Left cardiac atrium (tissue), 4 donors: ENCODE measurements at regions not wholly inside any gene's neighbourhood (a gene's known extent, or its start where the extent isn't known, plus 50 kb on each side); places are given as distances from the start of the nearest gene placed in this dataset.

Source experiments
- ATAC-seq, 2 donors: fragments of 200-7000 bp; cut with Tn5 transposase; one replicate each; pipeline ENCODE4 v1.9.1; 2020; ENCODE audit warnings: mild to moderate bottlenecking in 2 of 2, moderate library complexity in 2 of 2
- DNase-seq: peaks from one replicate; pipeline ENCODE4 v3.0.0-alpha.2; 2020
- intact Hi-C, 2 donors: fragments of 100-400 bp; cut with DNase I; formaldehyde crosslinking; loops; one replicate each; pipeline versions ENCODE4 v1.14.1 to v1.15.1; 2022 to 2023
- donor health status: DM: no; HTN: yes; CAD: no.
- donor health status: DM: no; HTN: yes; CAD: no; lungs with severe emphysema.
- donor health status: DM: yes; HTN: yes; CAD: no.
- donor health status: Dilated cardiomyopathy.

DNA sequence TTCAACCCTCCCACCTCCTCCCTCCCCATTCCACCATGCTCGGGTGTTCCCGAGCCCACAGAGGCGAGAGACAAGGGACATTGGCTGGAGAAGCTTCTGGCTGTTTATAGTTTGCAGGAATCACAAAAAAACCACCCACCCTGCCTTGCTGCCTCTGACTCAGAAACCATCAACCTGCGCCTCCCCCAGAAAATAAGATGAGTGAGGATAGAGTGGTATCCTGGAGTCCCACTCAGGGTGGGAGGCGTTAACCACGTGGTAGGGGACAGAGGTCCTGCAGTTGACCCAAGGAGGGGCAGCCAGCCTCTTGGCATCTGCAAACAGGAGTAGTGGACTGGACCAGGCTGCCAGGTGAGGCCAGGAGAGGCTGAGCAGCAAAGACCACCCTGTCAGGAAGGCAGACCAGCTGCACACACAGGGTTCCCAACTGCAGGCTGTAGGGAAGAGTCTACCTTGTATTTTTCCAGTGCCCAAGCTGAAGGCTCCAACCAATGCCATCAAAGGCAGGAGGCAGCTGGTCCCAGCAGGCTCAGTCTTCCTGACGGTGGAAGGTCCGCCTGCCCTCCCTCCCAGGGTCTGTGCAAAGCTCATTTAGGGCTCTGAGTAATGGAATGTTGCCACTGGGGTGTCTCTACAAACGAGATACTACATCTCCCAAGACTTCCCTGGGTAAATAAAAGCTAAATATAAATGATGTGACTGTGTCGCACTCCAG, 201.5 kb upstream of the TNRC6C start:
- no peak for DNase-seq
- ATAC-seq, result no peak
- intact Hi-C loops, result no loop called here

GRCh38 chr17:77757561-77757898, 201.0 kb upstream of the TNRC6C start:
- DNase-seq (no peak), ATAC-seq (no peak)
- intact Hi-C loops, result no loop called here

- ATAC-seq (no peak), DNase-seq (no peak)
- intact Hi-C loops, result no loop called here
These were observed 195.5 kb upstream of the TNRC6C start for GRCh38 chr17:77763023-77763422.

DNA sequence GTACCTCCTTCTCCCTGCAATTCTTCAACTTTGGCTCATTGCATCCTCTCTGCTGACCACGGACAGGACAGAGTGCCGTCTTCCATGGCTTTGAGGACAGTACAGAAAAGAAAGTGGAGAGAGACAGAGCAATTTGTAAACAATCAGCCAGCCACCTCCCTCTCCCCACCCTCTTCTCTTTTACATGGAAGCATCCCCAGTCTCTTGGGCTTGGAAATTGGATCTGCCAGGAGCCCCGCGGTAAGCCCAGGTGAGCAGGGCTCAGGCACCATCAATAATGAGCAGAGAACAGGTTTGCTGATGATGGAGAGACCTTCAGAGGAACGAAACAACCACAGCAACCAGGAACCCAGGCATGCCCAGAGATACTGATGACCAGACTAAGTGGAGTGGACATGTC, 194.9 kb upstream of the TNRC6C start:
- ATAC-seq (no peak), DNase-seq (no peak)
- intact Hi-C loops, result no loop called here

GRCh38 chr17:77765292-77765691, 193.2 kb upstream of the TNRC6C start:
- DNase-seq, result no peak
- intact Hi-C loops, result no loop called here
- ATAC-seq, result no peak

GRCh38 chr17:77767148-77767547, 191.4 kb upstream of the TNRC6C start:
- intact Hi-C loops, result no loop called here
- DNase-seq, result no peak
- no peak for ATAC-seq

GRCh38 chr17:77768248-77768852, 190.2 kb upstream of the TNRC6C start:
- intact Hi-C loops, result no loop called here

GRCh38 chr17:77769215-77769614, 189.3 kb upstream of the TNRC6C start:
- intact Hi-C loops, result no loop called here
- peak; percentile 23 for DNase-seq
- ATAC-seq, result no peak

More at GRCh38 chr17:77768248-77768852, 190.2 kb upstream of the TNRC6C start:
- ATAC-seq (no peak), DNase-seq (peak; percentile 17)

DNA sequence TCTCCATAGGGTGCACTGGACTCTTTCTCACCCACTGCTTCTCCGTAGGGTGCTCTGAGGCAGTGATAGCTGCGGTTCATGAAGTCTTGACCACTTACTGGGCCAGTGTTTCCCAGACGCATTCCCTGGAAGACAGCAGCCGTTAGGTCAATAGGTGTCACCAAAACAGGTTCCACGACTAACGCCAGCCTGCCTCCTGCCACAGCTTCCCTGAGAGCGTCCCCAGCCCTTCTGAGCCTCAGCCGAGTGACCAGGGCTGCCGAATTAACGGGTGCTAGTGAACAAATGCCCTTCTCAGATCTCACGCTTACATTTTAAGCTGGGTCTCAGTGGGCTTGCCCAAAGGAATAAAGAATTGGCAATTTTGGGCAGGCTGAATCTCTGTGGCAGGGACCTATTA, 188.7 kb upstream of the TNRC6C start:
- intact Hi-C loops, result loop anchor here in 1 of 2 donors (10.0 kb wide), 2 partner anchors 65 to 115 kb away; no protein-coding TSS in a partner anchor
- ATAC-seq (no peak), DNase-seq (peak; percentile 7)

- ATAC-seq (peak; percentile 36 to 56), DNase-seq (peak; percentile 60)
- intact Hi-C loops, result loop anchor here in 1 of 2 donors (10.0 kb wide), 2 partner anchors 64 to 114 kb away; no protein-coding TSS in a partner anchor
These were observed 188.0 kb upstream of the TNRC6C start for GRCh38 chr17:77770331-77771105.

DNA sequence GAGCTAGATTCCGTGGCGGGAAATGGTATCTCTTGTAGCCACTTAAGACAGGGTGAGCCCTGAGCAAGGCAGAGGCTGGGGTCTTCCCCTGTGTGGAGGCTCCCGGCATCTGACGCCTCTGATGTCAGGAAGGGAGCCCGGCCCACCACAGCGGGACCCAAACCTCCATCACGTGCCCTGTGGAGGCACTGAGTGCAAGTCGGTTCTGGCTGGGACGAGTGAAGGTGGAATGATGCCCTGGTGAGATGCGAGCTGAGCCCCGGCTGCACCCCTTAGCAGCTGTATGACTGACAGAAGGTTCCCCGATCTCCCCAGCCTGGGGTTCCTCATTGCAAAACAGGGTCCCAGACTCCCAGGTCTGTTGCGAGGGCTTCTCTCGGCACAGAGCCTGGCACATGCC, 187.4 kb upstream of the TNRC6C start:
- intact Hi-C loops, result loop anchor here in 1 of 2 donors (10.0 kb wide), 2 partner anchors 64 to 114 kb away; no protein-coding TSS in a partner anchor
- ATAC-seq (no peak), DNase-seq (no peak)

DNA sequence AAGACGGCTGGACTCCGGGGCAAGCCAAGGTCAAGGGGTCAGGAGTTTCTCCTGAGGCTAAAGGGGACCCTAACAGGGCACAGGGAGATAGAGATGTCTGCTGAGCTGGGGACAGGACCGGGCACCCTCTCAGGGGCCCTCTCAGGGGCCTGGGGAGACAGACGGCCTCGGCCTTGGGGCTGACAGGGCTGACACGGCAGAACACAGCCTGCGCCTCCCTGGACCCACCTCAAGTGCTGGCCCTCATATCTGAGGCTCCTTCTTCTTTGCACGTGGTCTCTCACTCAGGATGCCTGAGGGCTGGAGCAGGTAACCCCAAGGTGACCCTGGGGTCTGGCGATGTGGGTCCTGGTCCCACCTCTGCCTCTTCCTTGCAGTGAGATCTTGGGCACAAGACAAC, 186.9 kb upstream of the TNRC6C start:
- ATAC-seq (no peak), DNase-seq (no peak)
- intact Hi-C loops, result loop anchor here in 1 of 2 donors (10.0 kb wide), 2 partner anchors 63 to 113 kb away; no protein-coding TSS in a partner anchor

DNA sequence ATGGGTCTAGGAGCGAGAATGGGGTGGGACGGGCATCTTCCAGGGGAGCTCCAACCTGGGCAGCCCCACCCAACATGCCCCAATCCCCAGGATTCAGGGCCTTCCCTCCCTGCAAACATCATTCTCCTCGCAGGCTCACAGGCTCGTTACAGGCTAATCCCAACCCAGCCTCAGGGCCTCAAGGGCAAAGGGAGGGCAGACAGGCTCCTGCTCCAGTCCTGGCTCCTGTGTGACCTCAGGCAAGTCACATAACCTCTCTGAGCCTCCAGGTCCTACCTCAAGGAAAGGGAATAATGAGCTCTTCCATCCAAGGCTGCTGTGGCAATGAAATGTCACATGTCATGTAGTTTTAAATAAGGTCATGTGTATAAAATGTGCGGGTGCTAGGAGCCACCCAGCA, 186.5 kb upstream of the TNRC6C start:
- ATAC-seq (no peak), DNase-seq (no peak)
- intact Hi-C loops, result loop anchor here in 1 of 2 donors (1.0 to 10.0 kb wide), 3 partner anchors 63 to 241 kb away; no protein-coding TSS in a partner anchor

DNA sequence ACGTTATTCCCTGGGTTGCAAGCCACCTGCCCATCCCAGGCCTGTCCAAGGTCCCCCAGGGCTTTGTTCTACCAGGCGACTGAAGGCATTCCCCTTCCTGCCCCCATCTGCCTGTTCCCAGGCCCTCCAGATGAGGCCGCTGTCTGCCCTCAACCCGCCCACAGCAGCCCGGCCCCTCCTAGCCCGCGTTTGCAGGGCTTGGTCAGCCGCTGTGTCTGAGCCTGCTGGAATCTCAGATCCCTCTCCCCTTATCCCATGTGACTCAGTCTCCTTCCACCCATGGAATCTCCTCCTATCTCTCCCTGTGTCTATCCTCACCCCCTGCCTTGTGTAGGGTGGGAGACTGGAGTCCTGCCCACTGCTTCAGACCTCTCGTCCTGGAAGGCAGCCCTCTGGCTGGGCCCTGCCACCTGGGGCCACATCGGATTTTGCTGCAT, 186.0 kb upstream of the TNRC6C start:
- ATAC-seq, result peak; percentile 88 to 93
- intact Hi-C loops, result loop anchor here in 1 of 2 donors (1.0 to 10.0 kb wide), 3 partner anchors 62 to 241 kb away; no protein-coding TSS in a partner anchor
- DNase-seq, result peak; percentile 69

DNA sequence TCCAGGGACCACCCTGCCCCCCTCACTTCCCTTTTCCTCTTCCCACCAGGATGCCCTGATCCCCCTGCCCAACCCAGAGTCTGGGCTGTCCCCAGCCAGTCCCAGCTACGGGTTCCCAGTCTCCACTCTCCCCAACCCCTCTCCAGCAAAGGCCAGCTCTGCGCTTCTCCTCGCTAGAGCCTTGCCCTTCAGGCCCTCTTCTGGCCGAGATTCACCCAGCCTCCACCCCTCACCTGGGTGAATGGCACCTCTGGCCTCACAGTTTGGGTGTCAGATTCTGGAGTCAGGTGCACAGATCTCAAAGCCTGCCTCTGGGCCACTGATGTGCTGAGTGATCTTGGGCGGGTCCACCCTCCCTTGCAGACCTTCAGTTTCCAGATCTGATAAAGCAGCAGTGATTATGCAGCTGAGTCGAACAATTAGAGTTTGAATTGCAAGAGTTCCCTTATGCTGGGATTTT, 185.6 kb upstream of the TNRC6C start:
- intact Hi-C loops, result loop anchor here in 1 of 2 donors (1.0 to 10.0 kb wide), 3 partner anchors 62 to 240 kb away; no protein-coding TSS in a partner anchor
- ATAC-seq (peak; percentile 17 to 52), DNase-seq (no peak)

DNA sequence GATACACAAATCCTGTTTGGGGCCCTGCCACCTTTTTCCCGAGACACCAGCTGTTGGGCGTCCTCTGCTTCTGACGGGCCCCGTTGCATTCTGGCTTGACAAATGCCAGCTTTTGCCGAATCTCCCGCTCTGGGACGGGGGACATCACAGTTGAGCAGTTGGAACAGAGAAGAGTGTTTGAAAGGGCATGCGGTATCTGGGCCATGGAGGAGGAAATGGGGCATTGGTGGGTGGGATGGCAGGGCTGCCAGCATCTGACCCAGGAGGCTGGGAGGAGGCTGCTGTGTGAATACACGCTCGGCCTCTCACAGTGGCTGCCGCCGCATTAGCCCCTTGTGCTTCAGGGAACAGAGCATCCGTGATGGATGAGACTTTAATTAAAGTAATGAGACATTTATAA, 184.3 kb upstream of the TNRC6C start:
- intact Hi-C loops, result loop anchor here in 1 of 2 donors (10.0 kb wide), 2 partner anchors 61 to 111 kb away; no protein-coding TSS in a partner anchor
- DNase-seq (no peak), ATAC-seq (no peak)

DNA sequence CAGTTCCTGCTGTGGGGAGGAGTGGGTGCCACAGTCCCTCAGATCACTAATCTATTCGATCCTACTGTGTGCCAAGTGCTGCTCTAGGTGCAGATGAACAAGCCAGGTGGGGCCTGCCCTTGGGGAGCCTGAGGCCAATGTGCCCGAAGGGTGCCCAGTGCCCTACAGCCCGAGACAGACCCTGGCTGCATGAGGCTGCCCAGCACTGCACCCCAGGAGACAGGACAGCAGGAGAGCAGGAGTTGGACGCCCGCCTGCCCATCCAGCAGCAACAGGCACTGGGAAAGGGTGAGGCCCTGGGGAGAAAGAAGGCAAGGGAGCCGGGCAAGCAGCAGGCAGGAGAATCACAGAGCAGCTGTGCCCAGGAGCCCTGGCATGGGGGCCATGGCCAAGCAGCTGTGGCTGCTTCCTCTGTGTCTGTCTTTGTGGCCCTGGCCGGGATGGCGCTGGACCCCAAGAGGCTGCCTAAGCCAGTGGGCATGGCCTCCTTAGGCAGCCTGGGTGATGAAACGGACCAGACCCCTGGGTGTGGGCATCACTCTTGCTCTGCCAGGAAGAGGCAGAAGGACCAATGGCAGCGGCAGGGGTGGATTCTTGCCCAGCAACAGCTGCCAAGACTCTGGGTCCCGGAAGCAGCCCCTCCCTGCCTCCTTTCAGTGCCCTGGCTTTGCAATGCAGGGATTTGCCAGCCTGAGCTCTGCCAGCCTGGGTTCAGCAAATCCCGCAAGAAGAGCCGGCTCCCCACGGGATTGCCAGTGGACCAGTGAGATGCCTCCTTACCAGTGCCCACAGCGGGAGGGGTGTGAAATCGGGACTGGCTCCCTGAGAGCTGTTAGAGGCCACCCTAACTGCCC, 179.6 kb upstream of the TNRC6C start:
- intact Hi-C loops, result loop anchor here in 1 of 2 donors (10.0 kb wide), 2 partner anchors 56 to 106 kb away; no protein-coding TSS in a partner anchor
- ATAC-seq (peak; percentile 95), DNase-seq (peak; percentile 74)
